ENCODE measurements at regions not wholly inside any gene's neighbourhood (a gene's known extent, or its start where the extent isn't known, plus 50 kb on each side); places are given as distances from the start of the nearest gene placed in this dataset.

- no peak for TF ChIP-seq CTCF (IDR thresholded peaks at IDR 0.05; ENCODE audit: poor library complexity, severe bottlenecking)
- Histone ChIP-seq H3K4me1 (ENCODE audit: insufficient read depth, poor library complexity, severe bottlenecking) (no peaks in the 10 kb centered on the region), H3K27me3 (ENCODE audit: insufficient read depth, poor library complexity, severe bottlenecking) (no peaks in the 10 kb centered on the region), H3K9me3 (ENCODE audit: severe bottlenecking) (no peaks in the 10 kb centered on the region), H3K27ac (ENCODE audit: poor library complexity, severe bottlenecking) (no peak overlapping the region), H3K36me3 (ENCODE audit: low read depth) (no peaks in the 10 kb centered on the region), H3K4me3 (ENCODE audit: severe bottlenecking) (no peak overlapping the region)
- ATAC-seq (ENCODE audit: low read depth) = no peak
- DNase-seq (ENCODE audit: low spot score) = no peak
Observed at GRCh38 chr1:83709662-83710061, 289.3 kb downstream of the TTLL7 start.

- ATAC-seq (ENCODE audit: low read depth) (no peak), DNase-seq (ENCODE audit: low spot score) (no peak)
- Histone ChIP-seq H3K27ac (ENCODE audit: poor library complexity, severe bottlenecking) (no peak overlapping the region), H3K9me3 (ENCODE audit: severe bottlenecking) (no peaks in the 10 kb centered on the region), H3K27me3 (ENCODE audit: insufficient read depth, poor library complexity, severe bottlenecking) (no peaks in the 10 kb centered on the region), H3K4me3 (ENCODE audit: severe bottlenecking) (no peak overlapping the region), H3K36me3 (ENCODE audit: low read depth) (no peaks in the 10 kb centered on the region), H3K4me1 (ENCODE audit: insufficient read depth, poor library complexity, severe bottlenecking) (no peaks in the 10 kb centered on the region)
- no peak for TF ChIP-seq CTCF (IDR thresholded peaks at IDR 0.05; ENCODE audit: poor library complexity, severe bottlenecking)
Observed at GRCh38 chr1:83706354-83706938, 292.5 kb downstream of the TTLL7 start.

- Histone ChIP-seq H3K9me3 (ENCODE audit: severe bottlenecking) (no peaks in the 10 kb centered on the region), H3K36me3 (ENCODE audit: low read depth) (no peaks in the 10 kb centered on the region), H3K4me1 (ENCODE audit: insufficient read depth, poor library complexity, severe bottlenecking) (no peaks in the 10 kb centered on the region), H3K27ac (ENCODE audit: poor library complexity, severe bottlenecking) (no peak overlapping the region), H3K4me3 (ENCODE audit: severe bottlenecking) (no peak overlapping the region), H3K27me3 (ENCODE audit: insufficient read depth, poor library complexity, severe bottlenecking) (no peaks in the 10 kb centered on the region)
- ATAC-seq (ENCODE audit: low read depth) = no peak
- no peak for DNase-seq (ENCODE audit: low spot score)
- TF ChIP-seq CTCF (IDR thresholded peaks at IDR 0.05; ENCODE audit: poor library complexity, severe bottlenecking) = no peak
Observed at GRCh38 chr1:83705091-83705490, 293.8 kb downstream of the TTLL7 start.

GRCh38 chr1:83704350-83704749, 294.6 kb downstream of the TTLL7 start:
- ATAC-seq (ENCODE audit: low read depth) (no peak), DNase-seq (ENCODE audit: low spot score) (no peak)
- no peak overlapping the region for H3K4me3 ChIP-seq (ENCODE audit: severe bottlenecking)
- no peaks in the 10 kb centered on the region for H3K36me3 ChIP-seq (ENCODE audit: low read depth)
- no peak overlapping the region for H3K27ac ChIP-seq (ENCODE audit: poor library complexity, severe bottlenecking)
- H3K9me3 ChIP-seq (ENCODE audit: severe bottlenecking) = no peaks in the 10 kb centered on the region
- no peak for TF ChIP-seq CTCF (IDR thresholded peaks at IDR 0.05; ENCODE audit: poor library complexity, severe bottlenecking)
- no peaks in the 10 kb centered on the region for H3K4me1 ChIP-seq (ENCODE audit: insufficient read depth, poor library complexity, severe bottlenecking)
- no peaks in the 10 kb centered on the region for H3K27me3 ChIP-seq (ENCODE audit: insufficient read depth, poor library complexity, severe bottlenecking)

GRCh38 chr1:83702356-83702755, 296.6 kb downstream of the TTLL7 start:
- Histone ChIP-seq H3K36me3 (ENCODE audit: low read depth) (no peaks in the 10 kb centered on the region), H3K9me3 (ENCODE audit: severe bottlenecking) (no peaks in the 10 kb centered on the region), H3K4me1 (ENCODE audit: insufficient read depth, poor library complexity, severe bottlenecking) (no peaks in the 10 kb centered on the region), H3K27ac (ENCODE audit: poor library complexity, severe bottlenecking) (no peak overlapping the region), H3K4me3 (ENCODE audit: severe bottlenecking) (no peak overlapping the region), H3K27me3 (ENCODE audit: insufficient read depth, poor library complexity, severe bottlenecking) (no peaks in the 10 kb centered on the region)
- TF ChIP-seq CTCF (IDR thresholded peaks at IDR 0.05; ENCODE audit: poor library complexity, severe bottlenecking) = no peak
- ATAC-seq (ENCODE audit: low read depth) = no peak
- no peak for DNase-seq (ENCODE audit: low spot score)
